NCI-H748 treated with DMSO at 0.1 percent for 48 hours (cell line): ENCODE measurements at regions not wholly inside any gene's neighbourhood (a gene's known extent, or its start where the extent isn't known, plus 50 kb on each side); places are given as distances from the start of the nearest gene placed in this dataset.

Experiments used
- DNase-seq: peaks from one replicate; lab custom pipeline; 2025; lab: John Stamatoyannopoulos, UW

DNA sequence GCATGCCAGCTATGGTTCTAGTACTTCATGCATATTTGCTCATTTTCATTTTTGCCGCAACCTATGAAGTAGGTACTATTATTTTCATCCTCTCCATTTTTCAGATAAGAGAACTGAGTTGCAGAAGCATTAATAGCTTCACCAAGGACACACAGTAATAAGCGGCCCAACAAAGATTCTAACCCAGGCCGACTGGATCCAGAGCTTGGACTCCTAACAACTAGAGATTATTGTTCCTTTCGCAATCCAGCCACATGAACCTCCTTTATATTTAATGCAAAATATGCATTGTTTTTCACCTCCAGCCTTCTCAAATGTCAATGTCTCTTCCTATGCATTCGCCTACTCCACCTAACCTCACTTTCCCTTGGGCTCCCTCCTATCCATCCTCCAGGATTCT is 148.3 kb downstream of the CCDC34 start:
- DNase-seq: no peak

DNA sequence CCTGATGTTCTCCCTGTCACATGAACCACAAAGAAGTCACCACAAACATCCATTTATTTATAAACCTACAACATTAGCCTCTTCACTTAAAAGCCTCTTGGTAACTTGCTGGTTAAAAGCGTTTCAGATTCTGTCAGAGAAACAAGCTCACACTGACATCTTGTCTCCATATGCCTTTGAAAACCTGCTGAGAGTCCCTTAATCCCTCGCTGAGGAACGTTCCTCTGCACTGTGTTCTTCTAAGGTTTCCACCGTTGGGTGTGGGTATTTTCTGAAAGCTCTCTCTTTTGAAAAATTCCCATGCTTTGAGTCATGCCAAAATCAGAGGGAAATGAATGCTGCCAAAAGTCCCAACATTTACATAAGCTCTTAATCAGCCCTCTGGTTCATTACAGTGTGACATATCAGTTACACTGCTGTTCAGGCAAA is 149.8 kb downstream of the CCDC34 start:
- DNase-seq: no peak

DNA sequence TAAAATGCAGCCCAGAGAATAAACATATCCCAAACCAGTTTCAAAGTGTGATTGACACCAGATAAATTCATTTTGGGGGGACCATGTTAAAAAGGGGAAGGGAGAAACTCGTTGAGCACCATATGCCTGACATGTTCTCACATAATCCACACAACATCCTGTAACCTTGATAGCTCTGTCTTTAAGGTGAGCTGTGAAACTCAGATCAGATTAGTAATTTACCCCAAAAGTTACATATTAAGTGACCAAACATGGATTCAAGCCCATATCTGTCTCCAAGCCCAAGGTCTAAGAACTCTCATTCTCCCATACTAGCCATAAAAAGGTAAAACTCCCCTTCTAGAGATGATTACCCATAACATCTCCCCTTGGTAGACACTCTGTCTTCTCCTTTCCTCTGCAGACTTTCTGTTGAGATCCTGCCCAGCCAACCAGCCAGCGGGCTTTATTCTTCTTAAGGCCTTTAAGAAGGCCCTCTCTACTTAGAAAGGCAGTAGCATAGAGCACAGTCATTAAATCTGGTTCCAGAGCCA is 150.7 kb downstream of the CCDC34 start:
- no peak for DNase-seq

DNA sequence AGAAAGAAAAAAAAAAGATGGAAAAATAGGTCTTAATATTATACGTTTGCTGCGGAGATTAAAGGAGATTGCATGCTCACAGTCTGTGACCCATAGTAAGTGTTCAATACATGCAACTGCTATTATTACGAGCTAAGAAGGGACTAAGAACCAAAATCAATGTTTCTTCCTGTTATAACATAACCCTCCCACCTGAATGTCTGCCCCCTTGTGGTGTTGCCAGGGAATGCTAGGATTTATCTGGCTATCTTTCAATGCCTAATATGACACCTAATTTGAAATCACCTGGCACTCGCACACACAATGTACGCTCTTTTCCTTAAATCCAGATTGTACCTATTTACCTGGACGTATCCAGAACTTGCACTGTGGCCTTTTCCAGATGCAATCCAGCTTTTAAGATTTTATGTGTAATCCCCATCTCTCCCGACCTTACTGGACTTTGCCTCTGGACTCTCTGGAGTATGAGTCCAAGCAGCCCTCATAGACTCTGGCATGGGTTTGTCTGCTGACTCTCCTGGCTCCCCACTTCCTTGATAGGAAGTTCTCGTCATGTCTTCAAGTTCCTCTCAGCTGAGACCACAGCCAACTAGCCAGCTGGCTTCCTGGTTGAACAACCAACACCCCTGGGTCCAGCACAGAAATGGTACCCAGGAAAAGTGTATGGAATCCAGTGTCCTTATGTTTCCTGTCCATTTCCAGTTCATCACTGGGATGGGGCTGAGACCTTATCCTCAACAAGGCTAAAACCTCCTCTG is 151.5 kb downstream of the CCDC34 start:
- DNase-seq: no peak

DNA sequence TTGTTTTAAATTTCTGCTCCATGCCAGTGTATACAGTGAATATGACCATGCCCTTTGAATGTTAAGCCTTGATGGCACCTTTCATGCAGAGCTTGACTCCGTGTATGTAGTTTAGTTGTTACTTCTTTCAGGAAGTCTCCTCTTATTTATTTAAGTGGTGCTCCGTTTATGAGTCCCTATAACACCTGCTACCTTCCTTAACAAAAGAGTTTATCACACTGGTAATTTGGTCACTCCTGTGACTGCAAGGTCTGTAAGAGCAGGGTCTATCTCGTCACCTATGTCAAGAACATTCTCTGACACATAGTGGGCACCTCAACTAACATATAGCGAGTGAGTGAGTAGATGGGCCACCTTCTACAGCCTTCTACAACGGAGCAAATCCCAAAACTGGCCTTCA is 152.5 kb downstream of the CCDC34 start:
- DNase-seq: no peak

DNA sequence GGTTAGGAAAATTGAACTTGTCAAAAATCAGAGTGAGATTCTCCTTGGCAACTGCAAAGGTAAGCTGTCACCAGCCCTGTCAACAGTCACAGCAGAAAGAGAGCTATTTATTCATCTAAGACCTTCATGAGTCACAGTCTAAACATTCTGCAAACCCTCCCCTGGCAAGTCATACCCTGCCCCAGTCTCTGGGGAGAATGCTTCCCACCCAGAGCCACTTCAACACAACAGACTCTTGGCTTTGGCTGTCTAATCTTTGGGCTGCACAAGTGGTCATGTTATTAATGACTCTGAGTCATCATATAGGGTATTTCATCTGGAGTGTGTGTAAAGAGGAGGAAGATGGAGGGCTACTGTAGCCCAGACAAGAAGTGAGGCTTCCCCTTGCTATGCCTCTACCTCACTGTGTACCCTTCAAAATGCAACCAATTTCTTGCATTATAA is 153.4 kb downstream of the CCDC34 start:
- DNase-seq: no peak

DNA sequence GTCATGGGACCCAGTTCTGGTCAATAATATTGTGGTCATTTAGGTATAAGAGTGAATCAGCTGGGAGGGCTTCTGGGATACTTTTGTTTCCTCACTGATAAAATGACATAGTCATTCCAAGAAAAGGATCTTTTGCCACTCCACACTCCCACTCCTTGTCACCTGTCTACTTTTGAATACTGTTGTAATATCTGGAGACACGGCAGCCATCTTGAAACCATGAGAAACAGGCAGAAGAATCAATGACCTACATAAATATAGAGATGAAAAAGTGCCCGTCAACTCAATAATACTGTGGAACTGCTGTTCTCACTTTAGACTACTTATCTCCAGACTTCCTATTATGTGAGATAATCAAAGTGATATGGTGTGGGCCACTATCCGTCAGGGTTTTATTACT is 154.2 kb downstream of the CCDC34 start:
- no peak for DNase-seq

DNA sequence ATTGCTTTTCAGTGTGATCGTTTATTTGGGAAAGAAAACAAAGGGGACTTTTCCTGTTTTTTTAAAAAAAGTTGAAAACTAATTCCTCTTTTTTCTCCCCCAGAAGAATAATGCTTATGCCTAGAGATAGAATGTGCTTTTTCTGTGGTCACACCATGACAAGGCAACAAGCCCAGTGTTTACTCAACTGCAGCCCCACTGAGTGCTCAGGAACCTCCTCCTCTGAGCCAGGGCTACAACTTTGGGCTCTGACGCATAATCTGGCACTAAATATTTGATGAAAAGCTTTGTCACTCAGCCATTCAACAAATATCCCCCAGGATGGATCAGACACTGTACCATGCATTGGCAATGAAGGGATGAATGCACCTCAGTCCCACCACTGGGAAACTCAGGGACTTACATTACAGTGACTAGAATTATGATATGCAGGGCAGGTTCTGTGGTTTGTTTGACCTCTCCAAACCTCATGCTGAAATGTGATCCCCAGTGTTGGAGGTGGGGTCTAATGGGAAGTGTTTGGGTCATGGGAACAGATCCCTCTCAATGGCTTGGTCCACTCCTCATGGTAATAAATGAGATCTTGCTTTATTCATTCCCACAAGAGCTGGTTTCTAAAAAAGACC is 155.9 kb downstream of the CCDC34 start:
- no peak for DNase-seq

DNA sequence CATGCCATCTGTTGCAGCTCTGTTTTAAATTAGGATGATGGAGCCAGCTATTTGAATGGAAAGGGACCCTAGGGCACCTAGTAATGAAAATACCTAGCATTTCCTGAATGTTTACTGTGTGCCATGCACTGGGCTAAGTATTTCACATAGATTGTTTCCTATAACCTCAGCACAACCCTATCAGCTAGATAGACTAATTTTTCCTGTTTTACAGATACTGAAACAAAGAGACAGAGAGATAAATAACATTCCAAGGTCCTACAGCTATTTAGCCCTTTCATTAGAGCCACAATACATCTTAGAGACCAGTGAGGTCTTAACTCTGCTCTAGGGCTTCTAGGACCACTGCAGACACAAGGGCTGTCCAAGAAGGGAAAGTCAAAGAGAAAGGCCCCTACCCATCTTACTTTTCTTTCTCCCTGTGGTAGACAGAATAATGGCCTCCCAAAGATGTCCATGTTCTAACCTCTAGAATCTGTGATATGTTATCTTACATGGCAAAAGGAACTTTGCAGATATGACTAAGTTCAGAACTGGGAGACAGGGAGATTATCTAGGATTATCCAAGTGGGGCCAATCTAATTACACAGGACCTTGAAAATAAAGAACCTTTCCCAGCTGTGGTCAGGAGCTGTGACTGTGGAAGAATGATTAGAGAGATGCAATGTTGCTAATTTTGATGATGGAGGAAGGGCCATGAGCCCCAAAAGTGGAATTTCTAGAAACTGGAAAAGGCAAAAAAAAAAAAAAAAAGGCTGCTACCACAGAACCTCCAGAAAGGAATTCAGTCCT is 157.0 kb downstream of the CCDC34 start:
- DNase-seq: no peak

DNA sequence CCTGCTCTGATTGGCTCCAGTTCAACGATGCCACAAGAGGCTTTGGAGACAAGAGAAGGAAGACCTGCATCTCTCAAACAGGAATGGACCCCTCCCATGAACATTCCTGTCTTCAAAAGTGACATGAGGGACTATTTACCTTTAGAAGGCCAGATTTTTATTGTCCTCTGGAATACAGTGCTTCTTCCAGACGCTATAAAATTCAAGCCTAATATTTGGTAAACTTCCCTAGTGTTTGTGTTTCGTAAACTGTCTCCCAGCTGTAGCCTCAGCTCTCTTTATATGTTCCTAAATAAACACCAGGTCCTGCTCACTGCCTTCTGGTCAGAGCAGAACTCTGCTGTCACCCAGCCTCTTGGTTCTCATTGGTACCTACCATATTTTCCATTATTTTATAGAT is 157.8 kb downstream of the CCDC34 start:
- DNase-seq: no peak

DNA sequence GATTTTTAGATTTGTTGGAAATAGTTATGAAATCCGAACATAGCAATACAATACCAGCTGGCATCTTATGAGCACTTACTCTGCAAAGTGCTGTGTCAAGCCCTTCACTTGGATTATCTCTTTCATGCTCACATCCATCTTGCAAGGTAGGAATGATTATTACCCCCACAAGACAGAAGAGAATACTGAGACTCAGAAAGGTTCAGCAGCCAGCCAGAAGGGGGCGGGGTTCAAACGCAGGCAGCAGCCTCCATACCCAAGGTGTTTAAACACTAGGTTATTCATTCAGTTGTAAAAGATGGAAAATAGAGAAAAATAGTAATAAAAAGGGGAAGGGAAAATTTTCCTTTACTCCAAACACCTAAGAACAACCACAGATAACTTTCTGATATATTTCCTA is 158.5 kb downstream of the CCDC34 start:
- peak; percentile 21 for DNase-seq

DNA sequence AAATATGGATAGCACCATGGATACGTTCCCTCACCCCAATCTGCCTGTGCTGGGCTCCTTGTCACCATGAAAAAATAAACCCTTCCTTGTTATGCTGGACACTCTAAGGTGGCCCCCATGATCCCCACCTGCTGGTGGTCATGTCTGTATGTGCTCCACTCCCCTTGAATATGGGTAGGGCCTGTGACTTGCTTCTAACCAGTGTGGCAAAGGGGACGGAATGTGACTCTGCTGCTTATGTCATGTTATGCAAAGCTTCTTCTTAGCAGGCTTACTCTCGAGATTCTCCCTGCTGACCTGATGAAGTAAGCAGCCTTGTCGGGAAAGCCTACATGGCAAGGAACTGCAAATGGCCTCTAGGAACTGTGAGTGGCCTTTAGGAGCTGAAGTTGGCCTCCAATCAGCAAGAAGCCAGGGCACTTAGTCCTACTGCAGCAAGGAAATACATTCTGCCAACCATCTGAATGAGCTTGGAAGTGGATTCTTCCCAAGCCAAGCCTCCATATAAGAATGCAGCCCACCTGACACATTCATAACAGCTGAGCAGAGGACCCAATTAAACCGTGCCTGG is 159.9 kb downstream of the CCDC34 start:
- DNase-seq: no peak

DNA sequence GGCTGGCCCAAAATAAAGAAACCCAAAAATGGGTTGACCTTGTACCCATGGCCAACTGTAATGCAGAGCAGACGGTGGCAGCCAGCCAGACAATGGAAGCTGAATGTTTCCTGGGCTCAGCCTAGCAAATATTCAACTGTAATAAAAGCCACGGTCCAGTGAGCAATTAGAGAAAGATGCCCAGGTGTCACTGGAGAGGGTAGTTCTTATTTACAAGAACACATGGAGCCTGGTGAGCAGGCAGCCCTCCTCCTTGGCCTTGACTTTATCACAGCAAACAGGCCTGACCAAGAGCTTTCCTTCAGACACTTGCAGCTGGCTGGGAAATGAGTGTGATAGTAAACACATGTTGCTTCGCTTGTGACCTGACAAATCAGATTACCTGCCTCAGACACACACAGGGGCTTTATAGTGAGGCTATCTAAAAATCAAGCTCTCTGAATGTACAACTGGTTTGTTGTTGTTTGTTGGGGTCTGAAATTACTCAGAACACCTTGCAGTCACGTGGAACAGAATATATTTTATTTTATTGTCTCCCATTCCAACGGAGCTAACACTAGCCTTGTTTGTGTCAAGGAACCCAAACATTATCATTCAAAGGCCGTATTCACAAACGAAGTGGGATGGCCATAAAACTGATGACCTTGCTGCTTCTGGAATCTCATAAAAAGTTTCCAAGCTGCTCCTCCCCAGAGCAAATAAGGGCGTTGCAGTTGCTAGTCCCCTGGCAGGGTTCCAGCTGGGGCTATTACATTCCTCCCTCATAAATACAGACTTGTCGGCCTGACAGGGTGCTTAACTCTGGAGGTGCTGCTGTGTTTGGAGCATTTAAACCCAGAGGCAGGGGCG is 161.1 kb downstream of the BBOX1 start:
- peak; percentile 95 for DNase-seq

DNA sequence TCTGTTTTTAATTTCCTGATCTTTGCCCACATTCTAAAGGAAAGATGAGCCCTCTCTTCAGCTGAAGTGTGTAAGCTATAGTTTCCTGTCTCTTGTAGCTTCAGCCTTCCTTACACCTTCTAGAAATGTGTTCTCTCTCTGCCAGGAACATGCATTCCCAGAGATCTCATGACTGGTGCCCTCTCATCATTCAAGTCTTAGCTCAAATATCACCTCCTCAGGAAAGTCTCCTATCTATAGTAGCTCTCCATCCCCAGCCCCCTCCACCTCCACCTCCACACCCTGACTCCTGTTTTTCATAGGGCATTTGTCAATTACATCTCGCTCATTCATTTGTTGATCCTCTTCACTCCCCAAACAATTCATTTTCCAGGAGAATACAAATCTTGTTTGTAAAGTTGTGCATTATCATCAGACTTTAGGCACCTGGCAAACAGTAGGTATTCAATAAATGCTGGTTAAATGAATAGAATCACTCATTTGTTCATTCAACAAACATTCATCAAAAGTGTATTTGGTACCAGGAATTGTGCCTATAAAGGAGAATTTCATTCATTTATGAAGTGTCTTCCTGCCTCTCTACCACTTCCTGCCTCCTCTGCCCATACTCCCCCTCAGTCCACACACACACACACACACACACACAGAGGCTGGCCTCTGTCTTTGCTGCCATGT is 160.3 kb downstream of the BBOX1 start:
- no peak for DNase-seq

DNA sequence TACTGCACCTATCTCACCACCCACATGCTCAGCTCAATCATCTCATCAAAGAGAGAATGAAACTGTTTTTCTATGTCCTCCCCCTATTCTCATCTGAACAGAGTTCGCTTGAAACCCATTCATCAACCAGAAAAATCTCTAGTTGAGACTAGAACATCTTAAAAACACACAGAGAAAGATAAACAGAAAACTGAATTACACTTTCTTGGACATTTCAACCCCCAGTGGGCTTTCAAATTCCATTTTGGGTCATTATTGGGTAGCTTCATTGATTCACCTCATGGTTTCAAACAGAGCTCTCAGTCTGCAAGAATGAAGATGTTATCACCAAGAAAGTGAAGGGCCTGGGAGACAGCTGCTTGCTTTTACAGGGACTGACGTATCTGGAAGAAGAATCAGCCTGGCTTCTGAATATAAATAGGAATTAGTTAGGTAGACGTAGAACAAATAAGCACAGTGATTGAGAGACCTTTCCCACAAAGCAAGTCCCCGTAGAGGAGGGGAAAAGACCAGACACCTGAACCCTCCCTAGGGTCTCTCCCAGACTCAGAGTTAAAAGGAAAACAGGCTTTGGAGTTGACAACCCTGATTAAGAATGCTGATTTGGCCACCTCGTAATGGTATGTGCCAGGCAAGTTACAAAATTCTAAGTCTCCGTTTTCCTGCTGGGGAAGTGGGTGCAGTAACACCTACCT is 155.7 kb downstream of the BBOX1 start:
- DNase-seq: no peak

DNA sequence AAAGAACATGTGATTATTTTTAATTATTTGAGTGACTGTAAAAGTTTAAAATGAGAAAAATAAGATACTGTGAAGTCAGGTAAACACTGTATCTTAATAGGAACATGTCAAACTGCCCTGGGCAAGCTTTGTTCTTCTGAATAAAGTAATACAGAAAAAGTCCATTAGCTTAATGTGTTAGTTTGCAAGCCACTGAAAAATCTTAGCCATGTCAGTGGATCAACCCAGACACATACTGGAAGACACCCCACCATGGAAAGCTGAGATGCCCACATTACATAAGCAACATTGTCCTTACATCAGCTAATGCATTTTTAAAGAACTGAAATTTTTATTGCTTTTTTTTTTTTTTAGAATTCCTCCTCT is 155.2 kb downstream of the BBOX1 start:
- DNase-seq: no peak

DNA sequence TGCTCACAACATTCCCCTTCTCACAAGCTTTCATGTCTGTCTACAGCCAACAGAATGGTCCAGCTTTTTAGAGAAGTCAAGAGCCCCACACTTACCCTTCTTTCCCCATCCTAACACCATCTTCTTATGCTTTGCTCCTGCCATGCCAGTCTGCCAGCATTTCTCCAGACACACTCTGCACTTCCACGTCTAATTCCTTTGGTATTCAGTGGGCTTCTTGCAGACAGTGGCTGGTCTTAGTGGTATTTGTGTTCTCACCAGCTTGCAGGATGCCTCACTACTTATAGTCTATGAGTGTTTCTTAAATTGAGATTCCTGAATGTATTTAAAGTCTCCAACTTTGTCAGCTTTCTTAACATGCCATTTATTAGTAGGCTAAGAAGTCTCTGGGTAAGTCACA is 154.4 kb downstream of the BBOX1 start:
- no peak for DNase-seq

DNA sequence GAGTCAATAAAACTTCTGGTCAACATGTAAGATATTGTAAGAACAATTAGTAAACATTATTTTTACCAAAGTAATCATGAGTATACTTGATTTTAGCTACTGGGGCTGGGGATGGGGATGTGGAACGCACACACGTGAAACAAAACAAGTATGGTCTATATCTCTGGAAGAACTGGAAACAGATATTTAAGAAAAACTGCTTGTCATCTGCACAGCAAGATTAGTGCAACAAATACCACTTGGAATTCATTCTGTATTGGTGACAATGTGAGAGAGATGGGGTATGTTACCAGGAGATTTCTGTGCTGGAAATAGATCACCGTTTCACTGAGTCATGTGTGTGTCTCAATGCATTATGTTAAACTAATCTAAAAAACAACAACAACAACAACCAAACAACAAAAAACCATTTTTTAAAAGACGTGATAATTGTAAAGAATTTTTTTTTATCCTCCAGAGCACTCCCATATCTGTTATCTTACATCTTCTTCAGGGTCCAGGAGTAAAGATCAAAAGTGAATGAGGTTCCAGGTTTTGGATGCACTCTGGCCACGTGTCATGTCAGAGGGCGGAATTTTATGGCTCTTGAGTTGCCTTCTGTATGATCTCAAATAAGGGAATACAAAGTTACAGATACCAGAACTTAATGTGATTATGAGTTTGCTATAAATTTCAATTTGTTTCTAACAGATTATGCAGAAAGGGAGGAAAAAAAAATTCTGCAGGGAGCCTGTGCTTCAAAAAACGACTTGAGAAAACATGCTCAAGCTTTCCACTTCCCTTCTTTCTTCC is 153.0 kb downstream of the BBOX1 start:
- DNase-seq: no peak

DNA sequence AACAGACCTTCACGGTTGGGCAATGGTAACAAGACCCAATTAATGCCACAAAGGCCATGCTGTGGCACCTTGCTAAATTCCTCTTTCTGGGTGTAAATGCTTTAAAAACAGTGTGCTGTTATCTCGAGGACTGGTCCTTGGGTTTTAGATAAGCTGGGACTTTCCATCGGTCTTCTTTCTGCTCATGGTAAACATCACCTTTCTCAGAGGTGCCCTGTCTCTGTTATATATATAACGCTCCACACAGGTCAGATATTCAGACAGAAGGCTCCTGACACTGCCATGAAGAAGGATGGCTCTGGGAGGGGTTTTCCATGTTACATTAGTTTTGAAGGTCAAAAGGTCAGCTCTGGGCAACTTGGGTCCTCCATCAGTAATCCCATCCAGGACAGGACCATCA is 151.6 kb downstream of the BBOX1 start:
- no peak for DNase-seq

DNA sequence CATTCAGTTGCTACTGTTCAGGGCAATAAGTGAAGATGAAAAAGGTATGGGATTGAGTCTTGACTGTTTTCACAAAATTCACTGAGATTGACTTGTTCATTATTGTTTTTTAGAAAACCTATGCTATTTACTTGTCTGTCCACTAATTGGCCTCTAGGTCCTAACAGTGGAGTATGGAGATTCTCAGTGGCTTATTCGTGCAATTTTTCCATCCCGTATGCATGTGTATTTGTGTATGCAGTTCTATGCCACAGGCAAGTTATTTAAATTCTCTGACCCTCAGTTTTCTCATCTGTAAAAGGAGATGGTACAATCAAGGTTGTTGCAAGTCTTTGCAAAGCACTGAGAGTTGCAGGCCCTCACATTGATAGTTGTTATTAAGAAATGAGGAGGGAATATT is 151.0 kb downstream of the BBOX1 start:
- no peak for DNase-seq
